ENCODE measurements at regions not wholly inside any gene's neighbourhood (a gene's known extent, or its start where the extent isn't known, plus 50 kb on each side); places are given as distances from the start of the nearest gene placed in this dataset.

GRCh38 chr1:102105931-102106550, 109.3 kb upstream of the OLFM3 start:
- H3K9me3 ChIP-seq = peaks cover 0 to 29% (median 0%) of the 10 kb centered on the region in 8 donors
- H3K4me1 ChIP-seq = no peaks in the 10 kb centered on the region
- 42 to 67% (median 57%) methylated on average over 3 of the region's 3 CpGs for whole genome bisulfite sequencing, 5 donors
- H3K4me3 ChIP-seq = no peak overlapping the region
- TF ChIP-seq POLR2A (IDR thresholded peaks at IDR 0.05) (no peak), POLR2AphosphoS5 (IDR thresholded peaks at IDR 0.05) (no peak), CTCF (IDR thresholded peaks at IDR 0.05 in 8 of 11, conservative IDR thresholded peaks at IDR 0.05 in 3 of 11) (no peak)
- intact Hi-C loops (cut with DNase I; ENCODE audit: low total_unique reads) = no loop called here
- H3K27ac ChIP-seq = no peak overlapping the region
- no peak for DNase-seq
- H3K36me3 ChIP-seq = no peaks in the 10 kb centered on the region
- no peaks in the 10 kb centered on the region for H3K27me3 ChIP-seq (replicated peaks in 1 of 7)

GRCh38 chr1:102103646-102104045, 106.9 kb upstream of the OLFM3 start:
- no peaks in the 10 kb centered on the region for H3K27me3 ChIP-seq (replicated peaks in 1 of 7)
- intact Hi-C loops (cut with DNase I; ENCODE audit: low total_unique reads) = no loop called here
- no peaks in the 10 kb centered on the region for H3K4me1 ChIP-seq
- TF ChIP-seq POLR2AphosphoS5 (IDR thresholded peaks at IDR 0.05) = no peak
- no peak for TF ChIP-seq CTCF (IDR thresholded peaks at IDR 0.05 in 8 of 11, conservative IDR thresholded peaks at IDR 0.05 in 3 of 11)
- no peak for TF ChIP-seq POLR2A (IDR thresholded peaks at IDR 0.05)
- DNase-seq = no peak
- H3K9me3 ChIP-seq = peaks cover 0 to 8% (median 0%) of the 10 kb centered on the region in 8 donors
- H3K36me3 ChIP-seq = no peaks in the 10 kb centered on the region
- WGBS, 5 donors = 89 to 95% (median 91%) methylated on average over 4 of the region's 4 CpGs
- no peak overlapping the region for H3K27ac ChIP-seq
- H3K4me3 ChIP-seq = no peak overlapping the region

GRCh38 chr1:102102276-102102780, 105.6 kb upstream of the OLFM3 start:
- 76 to 95% (median 90%) methylated on average over 3 of the region's 3 CpGs for WGBS, 5 donors
- intact Hi-C loops (cut with DNase I; ENCODE audit: low total_unique reads) = no loop called here
- Histone ChIP-seq H3K4me1 (no peaks in the 10 kb centered on the region), H3K36me3 (no peaks in the 10 kb centered on the region), H3K27me3 (replicated peaks in 1 of 7) (no peaks in the 10 kb centered on the region), H3K4me3 (no peak overlapping the region), H3K9me3 (no peaks in the 10 kb centered on the region), H3K27ac (no peak overlapping the region)
- TF ChIP-seq CTCF (IDR thresholded peaks at IDR 0.05 in 8 of 11, conservative IDR thresholded peaks at IDR 0.05 in 3 of 11) (no peak), POLR2A (IDR thresholded peaks at IDR 0.05) (no peak), POLR2AphosphoS5 (IDR thresholded peaks at IDR 0.05) (no peak)
- no peak for DNase-seq

GRCh38 chr1:102100666-102101065, 103.9 kb upstream of the OLFM3 start:
- intact Hi-C loops (cut with DNase I; ENCODE audit: low total_unique reads) = no loop called here
- no peak overlapping the region for H3K27ac ChIP-seq
- DNase-seq = no peak

More at GRCh38 chr1:102100666-102101065, 103.9 kb upstream of the OLFM3 start:
- TF ChIP-seq CTCF (IDR thresholded peaks at IDR 0.05 in 8 of 11, conservative IDR thresholded peaks at IDR 0.05 in 3 of 11) (no peak), POLR2AphosphoS5 (IDR thresholded peaks at IDR 0.05) (no peak), POLR2A (IDR thresholded peaks at IDR 0.05) (no peak)
- no peak overlapping the region for H3K4me3 ChIP-seq
- H3K4me1 ChIP-seq = no peaks in the 10 kb centered on the region
- no peaks in the 10 kb centered on the region for H3K36me3 ChIP-seq
- H3K27me3 ChIP-seq (replicated peaks in 1 of 7) = no peaks in the 10 kb centered on the region
- no peaks in the 10 kb centered on the region for H3K9me3 ChIP-seq

Data from spleen (tissue), 11 donors.